ENCODE measurements at regions not wholly inside any gene's neighbourhood (a gene's known extent, or its start where the extent isn't known, plus 50 kb on each side); places are given as distances from the start of the nearest gene placed in this dataset.
"Not testable (repeated sequence)": the region's sequence is repeated elsewhere in the genome, so short reads cannot be mapped to it uniquely, and the experiment has no call there.

GRCh38 chr5:84783003-84783402 lies 398.3 kb upstream of the EDIL3 start:
- no peak for DNase-seq

- no peak for DNase-seq
Measured at GRCh38 chr5:84779186-84779585, 394.5 kb upstream of the EDIL3 start.

- no peak for DNase-seq
Measured at GRCh38 chr5:84764227-84764626, 379.5 kb upstream of the EDIL3 start.

GRCh38 chr5:84758008-84758407 lies 373.3 kb upstream of the EDIL3 start:
- no peak for DNase-seq

GRCh38 chr5:84752780-84753179 lies 368.1 kb upstream of the EDIL3 start:
- no peak for DNase-seq

GRCh38 chr5:84748313-84748712 lies 363.6 kb upstream of the EDIL3 start:
- DNase-seq: no peak

GRCh38 chr5:84746280-84746679 lies 361.6 kb upstream of the EDIL3 start:
- not testable (repeated sequence) for DNase-seq

GRCh38 chr5:84741056-84741455 lies 356.4 kb upstream of the EDIL3 start:
- no peak for DNase-seq

- no peak for DNase-seq
Measured at GRCh38 chr5:84729326-84729725, 344.6 kb upstream of the EDIL3 start.

GRCh38 chr5:84727708-84728107 lies 343.0 kb upstream of the EDIL3 start:
- DNase-seq: no peak

GRCh38 chr5:84725946-84726570 lies 341.4 kb upstream of the EDIL3 start:
- DNase-seq: no peak

GRCh38 chr5:84724683-84725082 lies 340.0 kb upstream of the EDIL3 start:
- no peak for DNase-seq

GRCh38 chr5:84724181-84724580 lies 339.5 kb upstream of the EDIL3 start:
- no peak for DNase-seq

GRCh38 chr5:84718377-84718776 lies 333.7 kb upstream of the EDIL3 start:
- no peak for DNase-seq

GRCh38 chr5:84715686-84716085 lies 331.0 kb upstream of the EDIL3 start:
- no peak for DNase-seq

- DNase-seq: no peak
Measured at GRCh38 chr5:84715091-84715490, 330.4 kb upstream of the EDIL3 start.

- DNase-seq: no peak
Measured at GRCh38 chr5:84709075-84709474, 324.4 kb upstream of the EDIL3 start.

- no peak for DNase-seq
Measured at GRCh38 chr5:84706678-84707641, 322.3 kb upstream of the EDIL3 start.

- DNase-seq: not testable (repeated sequence)
Measured at GRCh38 chr5:84700545-84700944, 315.9 kb upstream of the EDIL3 start.

- DNase-seq: no peak
Measured at GRCh38 chr5:84696651-84697050, 312.0 kb upstream of the EDIL3 start.

- no peak for DNase-seq
Measured at GRCh38 chr5:84695330-84695729, 310.6 kb upstream of the EDIL3 start.

- DNase-seq: no peak
Measured at GRCh38 chr5:84693256-84693655, 308.6 kb upstream of the EDIL3 start.

GRCh38 chr5:84688566-84688965 lies 303.9 kb upstream of the EDIL3 start:
- DNase-seq: no peak

Measured in right hindlimb (tissue), 1 donor.